Kidney (tissue), 13 donors: ENCODE measurements at regions not wholly inside any gene's neighbourhood (a gene's known extent, or its start where the extent isn't known, plus 50 kb on each side); places are given as distances from the start of the nearest gene placed in this dataset.

Source experiments
- DNase-seq, 5 donors: peaks; one replicate each; pipeline ENCODE4 v3.0.0-alpha.2; 2013 to 2020
- FAIRE-seq: peaks from 2 replicates; lab custom pipeline; 2012; peaks lifted over from hg19 to GRCh38; lab: Jason Lieb, UNC
- H3K27ac ChIP-seq, 2 donors: one replicate each; pipeline ENCODE4 v1.7.0; 2013; ENCODE audit warnings: low read depth in 2 of 2, low read length in 2 of 2, inconsistent platforms in 1 of 2
- H3K27me3 ChIP-seq: one replicate; pipeline ENCODE4 v1.7.1; 2013; ENCODE audit warnings: low read length, inconsistent platforms; ENCODE audit not compliant: control insufficient read depth, insufficient read depth
- H3K36me3 ChIP-seq, 3 donors: one replicate each; pipeline versions ENCODE4 v1.7.0 to v1.7.1; 2013; ENCODE audit warnings: low read length in 3 of 3, control low read depth in 1 of 3, inconsistent platforms in 1 of 3; ENCODE audit not compliant: insufficient read depth in 3 of 3, control insufficient read depth in 2 of 3
- H3K4me1 ChIP-seq, 3 donors: one replicate each; pipeline versions ENCODE4 v1.7.0 to v1.7.1; 2013; ENCODE audit warnings: low read length in 3 of 3, inconsistent platforms in 1 of 3, low read depth in 1 of 3; ENCODE audit not compliant: control insufficient read depth in 2 of 3, insufficient read depth in 2 of 3
- H3K4me3 ChIP-seq, 3 donors: one replicate each; pipeline versions ENCODE4 v1.7.0 to v1.8.1; 2013; ENCODE audit warnings: low read length in 3 of 3, control low read depth in 1 of 3, inconsistent platforms in 1 of 3
- H3K9ac ChIP-seq, 3 donors: one replicate each; pipeline versions ENCODE4 v1.7.0 to v1.7.1; 2013; ENCODE audit warnings: low read length in 3 of 3, control low read depth in 1 of 3, inconsistent platforms in 1 of 3
- H3K9me3 ChIP-seq, 3 donors: one replicate each; pipeline versions ENCODE4 v1.7.0 to v1.7.1; 2013; ENCODE audit warnings: low read length in 3 of 3, control low read depth in 1 of 3, inconsistent platforms in 1 of 3; ENCODE audit not compliant: control insufficient read depth in 2 of 3, insufficient read depth in 1 of 3
- CTCF ChIP-seq: IDR thresholded peaks from 3 replicates; pipeline ENCODE4 v1.5.1; 2012; ENCODE audit warnings: mild to moderate bottlenecking, moderate library complexity, borderline replicate concordance; ENCODE audit not compliant: insufficient read depth; ENCODE audit errors: extremely low read depth
- intact Hi-C: fragments of 100-400 bp; cut with DNase I; formaldehyde crosslinking; loops from one replicate; pipeline ENCODE4 v1.11.1; 2022
- donor health status: control.
- donor health status: control.
- donor health status: control.
- donor health status: control.
- donor health status: control.
- donor health status: DM: yes; HTN: yes; CAD: no.
- donor health status: Normal renal cell carcinoma (clear cell type).

- H3K27me3 ChIP-seq = no peaks in the 10 kb centered on the region
- no peaks in the 10 kb centered on the region for H3K4me1 ChIP-seq
- no peak overlapping the region for H3K9ac ChIP-seq
- intact Hi-C loops = no loop called here
- H3K4me3 ChIP-seq = no peak overlapping the region
- no peaks in the 10 kb centered on the region for H3K36me3 ChIP-seq
- FAIRE-seq (no peak), DNase-seq (no peak)
- H3K9me3 ChIP-seq = no peaks in the 10 kb centered on the region
- H3K27ac ChIP-seq = no peak overlapping the region
- no peak for TF ChIP-seq CTCF
These were observed 69.5 kb upstream of the TSLP start for GRCh38 chr5:111002036-111002435.

- intact Hi-C loops = no loop called here
- H3K4me1 ChIP-seq = no peaks in the 10 kb centered on the region
- H3K27me3 ChIP-seq = no peaks in the 10 kb centered on the region
- no peak overlapping the region for H3K9ac ChIP-seq
- H3K36me3 ChIP-seq = no peaks in the 10 kb centered on the region
- DNase-seq (no peak), FAIRE-seq (no peak)
- H3K27ac ChIP-seq = no peak overlapping the region
- no peak for TF ChIP-seq CTCF
- H3K9me3 ChIP-seq = no peaks in the 10 kb centered on the region
- no peak overlapping the region for H3K4me3 ChIP-seq
These were observed 67.9 kb upstream of the TSLP start for GRCh38 chr5:111003623-111004022.

- intact Hi-C loops = no loop called here
- no peak overlapping the region for H3K9ac ChIP-seq
These were observed 67.2 kb upstream of the TSLP start for GRCh38 chr5:111004291-111004690.

More at GRCh38 chr5:111004291-111004690, 67.2 kb upstream of the TSLP start:
- H3K36me3 ChIP-seq = no peaks in the 10 kb centered on the region
- H3K4me3 ChIP-seq = no peak overlapping the region
- H3K27ac ChIP-seq = no peak overlapping the region
- FAIRE-seq = no peak
- H3K27me3 ChIP-seq = no peaks in the 10 kb centered on the region
- H3K4me1 ChIP-seq = no peaks in the 10 kb centered on the region
- H3K9me3 ChIP-seq = no peaks in the 10 kb centered on the region
- TF ChIP-seq CTCF = no peak
- no peak for DNase-seq
